Erythroblast (primary cell): ENCODE measurements at regions not wholly inside any gene's neighbourhood (a gene's known extent, or its start where the extent isn't known, plus 50 kb on each side); places are given as distances from the start of the nearest gene placed in this dataset.

Experiments
- DNase-seq, 2 experiments: peaks; one replicate each; lab custom pipeline; 2025; lab: John Stamatoyannopoulos, UW
- GATA1 ChIP-seq: IDR thresholded peaks from 2 replicates; pipeline ENCODE4 v1.6.1; 2011; ENCODE audit warnings: low read depth, mild to moderate bottlenecking, control low read depth, low read length, moderate library complexity
- POLR2A ChIP-seq: IDR thresholded peaks from 2 replicates; pipeline ENCODE4 v1.6.1; 2011; ENCODE audit warnings: mild to moderate bottlenecking, low read length

DNA sequence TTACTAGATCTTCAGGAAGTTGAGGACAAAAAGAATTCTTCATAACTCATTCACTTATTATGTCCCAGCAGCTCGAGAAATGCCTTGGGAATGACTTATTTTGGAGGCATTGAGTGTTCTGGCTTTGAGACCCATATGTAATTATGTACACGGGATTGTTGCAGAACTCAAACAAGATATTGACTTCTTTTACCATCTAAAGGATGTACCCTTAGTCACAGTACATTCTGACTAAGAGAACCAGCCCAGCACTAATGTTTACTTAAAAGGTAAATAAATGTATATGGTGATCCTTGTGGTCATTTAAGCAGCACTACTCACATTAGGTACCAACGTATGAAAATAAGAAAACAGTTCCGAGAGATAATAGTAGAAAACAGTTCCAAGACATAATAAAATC is 268.9 kb downstream of the ADCYAP1 start:
- TF ChIP-seq POLR2A (no peak), GATA1 (no peak)

DNA sequence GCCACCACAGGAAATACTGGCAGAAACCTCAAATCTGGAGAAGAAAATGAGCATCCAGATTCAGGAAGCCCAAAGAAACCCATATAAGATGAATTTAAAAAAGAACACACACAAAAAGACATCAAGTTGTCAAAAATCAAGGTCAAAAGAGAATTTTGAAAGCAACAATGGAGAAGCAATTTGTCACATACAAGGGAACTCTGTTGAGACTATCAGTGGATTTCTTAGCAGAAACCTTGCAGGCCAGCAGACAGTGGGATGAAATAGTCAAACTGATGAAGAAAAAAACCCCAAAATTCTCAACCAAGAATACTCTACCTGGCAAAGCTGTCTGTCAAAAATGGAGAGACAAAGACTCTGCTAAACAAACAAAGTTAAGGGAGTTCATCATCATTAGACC is 272.6 kb downstream of the ADCYAP1 start:
- no peak for DNase-seq
- TF ChIP-seq POLR2A (no peak), GATA1 (no peak)

More for the DNA sequence above, 268.9 kb downstream of the ADCYAP1 start:
- no peak for DNase-seq

DNA sequence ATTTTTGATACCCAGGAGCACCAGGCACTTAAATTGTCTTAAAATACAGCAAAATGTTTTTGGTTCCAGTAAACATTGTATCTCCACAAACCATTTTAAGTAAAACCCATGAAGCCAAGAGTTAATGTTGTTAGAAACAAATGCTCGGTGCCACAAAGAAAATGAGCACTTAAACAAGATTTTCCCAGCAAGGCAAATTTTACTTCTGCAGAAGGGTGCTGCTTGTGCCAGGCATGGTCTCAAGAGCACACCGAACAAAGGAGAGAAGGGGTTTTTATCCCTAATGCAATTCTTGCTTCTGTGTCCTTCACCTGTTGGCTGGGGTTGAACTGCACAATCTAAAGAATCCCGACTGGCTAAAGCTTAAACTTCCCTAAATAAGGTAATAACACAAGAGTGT is 286.7 kb downstream of the ADCYAP1 start:
- TF ChIP-seq POLR2A (no peak), GATA1 (no peak)
- DNase-seq: no peak

DNA sequence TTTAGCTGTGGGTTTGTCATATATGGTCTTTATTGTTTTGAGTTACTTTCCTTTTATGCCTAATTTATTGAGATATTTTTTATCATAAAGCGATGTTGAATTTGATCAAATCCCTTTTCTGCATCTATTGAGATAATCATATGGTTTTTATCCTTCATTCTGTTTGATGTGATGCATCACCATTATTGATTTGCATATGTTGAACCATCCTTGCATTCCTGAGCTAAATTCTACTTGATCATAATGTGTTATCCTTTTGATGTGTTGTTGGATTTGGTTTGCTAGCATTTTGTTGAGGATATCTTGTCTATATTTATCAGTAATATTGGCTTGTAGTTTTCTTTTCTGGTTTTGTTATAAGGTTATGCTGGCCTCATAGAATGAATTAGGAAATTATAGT is 308.5 kb downstream of the ADCYAP1 start:
- TF ChIP-seq GATA1 (no peak), POLR2A (no peak)
- DNase-seq: no peak

DNA sequence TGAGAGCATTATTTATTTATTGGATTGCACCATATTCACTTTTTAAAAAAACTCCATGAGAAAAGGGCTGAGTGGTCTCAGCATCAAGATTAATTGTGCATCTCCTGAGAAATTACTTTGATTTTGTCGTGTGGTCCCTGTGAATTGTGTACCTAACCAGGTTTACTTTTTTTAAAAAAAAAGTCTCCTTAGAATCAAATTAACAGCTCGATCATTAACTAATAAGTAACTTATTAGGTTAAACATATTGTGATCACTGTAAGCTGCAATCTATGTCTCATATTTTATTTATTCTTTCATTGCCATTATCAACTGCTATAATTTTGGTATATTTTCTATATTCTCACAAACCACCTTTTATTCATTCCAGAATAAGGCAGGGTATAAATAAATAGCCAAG is 318.2 kb downstream of the ADCYAP1 start:
- TF ChIP-seq POLR2A (no peak), GATA1 (no peak)
- no peak for DNase-seq

DNA sequence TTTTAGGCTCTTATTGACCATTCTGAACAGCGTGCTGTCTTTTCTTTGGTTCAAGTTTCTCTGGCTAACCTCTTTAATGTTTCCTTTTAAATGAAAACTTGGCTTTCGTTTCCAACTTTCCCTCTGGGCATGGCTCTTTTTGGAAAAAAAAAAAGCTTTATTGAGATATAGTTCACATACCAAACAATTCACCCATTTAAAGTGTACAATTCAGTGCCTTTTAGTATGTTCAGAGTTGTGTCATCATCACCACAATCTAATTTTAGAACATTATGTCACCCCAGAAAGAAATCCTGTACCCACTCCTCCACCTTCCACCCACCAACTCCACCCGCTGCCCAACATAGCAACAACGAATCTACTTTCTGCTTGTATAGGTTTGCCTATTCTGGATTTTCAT is 322.4 kb downstream of the ADCYAP1 start:
- DNase-seq: no peak
- TF ChIP-seq POLR2A (no peak), GATA1 (no peak)

DNA sequence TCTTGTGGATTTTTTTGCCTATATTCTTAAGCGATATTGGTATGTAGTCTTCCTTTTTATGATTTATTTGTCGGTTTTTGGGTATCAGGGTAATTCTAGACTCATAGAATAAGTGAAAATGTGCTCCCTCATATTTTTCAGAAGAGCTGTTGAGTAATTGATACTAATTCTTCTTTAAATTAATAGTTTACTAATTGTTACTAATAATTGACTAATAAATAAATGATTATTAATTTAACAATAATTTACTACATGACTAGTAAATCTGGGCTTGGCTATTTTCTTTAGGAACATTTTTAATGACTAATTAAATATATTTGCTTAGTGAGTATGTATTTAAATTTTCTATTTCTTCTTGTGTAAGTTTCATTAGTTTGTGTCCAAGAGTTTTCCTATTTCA is 325.0 kb downstream of the ADCYAP1 start:
- TF ChIP-seq GATA1 (no peak), POLR2A (no peak)
- DNase-seq: no peak

DNA sequence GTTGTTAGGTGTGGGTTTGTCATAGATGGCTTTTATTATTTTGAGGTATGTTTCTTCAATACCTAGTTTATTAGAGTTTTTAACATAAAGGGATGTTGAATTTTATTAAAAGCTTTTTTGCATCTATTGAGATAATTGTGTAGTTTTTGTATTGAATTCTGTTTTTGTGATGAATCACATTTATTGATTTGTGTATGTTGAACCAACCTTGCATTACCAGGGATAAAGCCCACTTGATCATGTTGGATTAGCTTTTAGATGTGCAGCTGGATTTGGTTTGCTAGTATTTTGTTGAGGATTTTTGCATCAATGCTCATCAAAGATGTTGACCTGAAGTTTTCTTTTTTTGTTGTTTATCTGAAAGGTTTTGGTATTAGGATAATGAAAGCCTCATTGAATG is 328.2 kb downstream of the ADCYAP1 start:
- no peak for TF ChIP-seq POLR2A
- no peak for TF ChIP-seq GATA1

DNA sequence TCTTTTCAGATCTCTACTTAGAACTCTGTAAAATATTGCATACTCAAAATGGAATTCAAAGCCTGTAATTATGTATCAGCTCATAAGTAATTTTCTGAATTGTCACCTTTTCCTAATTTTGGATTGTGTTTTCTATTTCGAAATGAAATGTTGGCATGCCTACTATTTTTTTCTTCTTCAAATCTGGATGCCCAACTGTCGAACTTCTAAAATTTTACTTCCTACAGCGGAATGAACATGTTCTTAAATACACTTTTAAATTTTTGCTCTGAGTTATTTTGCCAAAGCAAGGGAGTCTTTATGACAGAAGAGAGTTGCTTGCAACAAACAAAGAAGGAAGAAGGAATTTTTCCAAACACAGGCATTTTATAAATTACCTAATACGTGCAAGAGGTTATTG is 336.0 kb downstream of the ADCYAP1 start:
- DNase-seq: no peak
- TF ChIP-seq GATA1: no peak
- TF ChIP-seq POLR2A: no peak

More for the DNA sequence above, 328.2 kb downstream of the ADCYAP1 start:
- DNase-seq: no peak

DNA sequence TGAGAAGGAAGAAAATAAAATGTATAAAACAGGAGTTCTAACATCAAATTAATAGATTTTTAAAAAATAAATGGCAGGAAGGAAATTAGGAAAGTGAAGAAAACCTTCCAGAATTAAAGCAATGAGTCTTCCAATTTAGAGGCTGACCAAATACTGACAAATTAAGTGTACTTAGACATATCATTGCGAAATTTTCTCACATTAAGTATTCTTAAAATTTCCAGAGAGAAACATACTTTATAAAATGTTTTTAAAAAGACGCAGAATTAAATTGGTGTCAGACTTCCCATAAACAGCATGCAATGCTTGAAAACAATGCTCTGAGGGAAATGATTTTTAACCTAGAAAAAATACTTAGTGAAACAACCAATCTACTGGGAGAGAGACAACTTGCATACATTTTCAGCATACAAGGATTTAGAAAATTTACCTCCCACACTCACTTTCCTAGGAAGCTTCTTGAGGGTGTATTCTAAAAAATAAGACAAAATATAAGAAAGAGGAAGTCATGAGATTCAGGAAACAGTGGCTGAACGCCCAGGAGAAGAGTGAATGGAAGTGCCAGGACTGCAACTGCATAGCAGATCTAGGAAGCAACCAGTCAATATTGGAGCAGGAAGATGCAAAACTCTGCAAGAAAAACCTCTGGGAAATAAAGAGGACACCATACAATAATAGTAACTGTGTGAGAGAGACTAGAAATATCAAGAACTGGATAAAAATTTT is 339.9 kb downstream of the ADCYAP1 start:
- no peak for TF ChIP-seq GATA1
- TF ChIP-seq POLR2A: no peak
- no peak for DNase-seq

DNA sequence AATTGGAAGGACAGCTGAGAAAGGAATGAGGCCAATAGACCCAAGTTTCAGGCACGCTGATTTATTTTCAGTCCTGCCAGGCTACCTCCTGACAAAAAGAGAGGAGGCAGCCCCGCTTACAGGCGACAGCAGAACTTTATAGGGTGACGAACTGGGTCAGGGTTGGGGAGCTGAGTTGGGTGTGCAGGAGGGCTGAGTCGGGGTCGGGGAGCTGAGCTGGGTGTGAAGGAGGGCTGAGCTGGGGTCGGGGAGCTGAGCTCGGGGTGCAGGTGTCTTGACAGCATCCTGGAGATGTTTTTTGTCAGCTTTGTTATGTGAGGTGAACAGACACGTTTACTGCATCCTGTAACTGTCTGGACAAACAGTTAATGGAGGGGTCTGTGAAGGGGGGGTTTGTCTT is 342.2 kb downstream of the ADCYAP1 start:
- DNase-seq: no peak
- TF ChIP-seq POLR2A (no peak), GATA1 (no peak)

DNA sequence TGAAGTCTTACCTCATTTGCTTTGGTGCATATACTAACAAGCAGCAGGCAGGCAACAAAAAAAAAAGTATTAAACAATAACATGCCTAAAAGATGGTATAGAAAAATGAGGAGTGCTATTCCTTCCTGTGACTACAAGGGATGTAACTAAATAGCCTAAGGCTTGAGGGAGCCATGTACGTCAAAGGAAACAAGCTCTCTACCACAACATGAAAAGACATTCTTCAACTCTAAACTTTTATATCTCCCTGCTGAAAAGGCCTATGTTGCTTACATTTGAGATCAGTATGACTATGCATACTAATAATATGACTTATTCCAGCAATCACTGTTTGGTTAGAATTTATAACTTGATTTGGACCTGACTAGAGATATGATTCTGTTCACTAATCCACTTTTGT is 347.9 kb downstream of the ADCYAP1 start:
- TF ChIP-seq GATA1 (no peak), POLR2A (no peak)
- DNase-seq: no peak

DNA sequence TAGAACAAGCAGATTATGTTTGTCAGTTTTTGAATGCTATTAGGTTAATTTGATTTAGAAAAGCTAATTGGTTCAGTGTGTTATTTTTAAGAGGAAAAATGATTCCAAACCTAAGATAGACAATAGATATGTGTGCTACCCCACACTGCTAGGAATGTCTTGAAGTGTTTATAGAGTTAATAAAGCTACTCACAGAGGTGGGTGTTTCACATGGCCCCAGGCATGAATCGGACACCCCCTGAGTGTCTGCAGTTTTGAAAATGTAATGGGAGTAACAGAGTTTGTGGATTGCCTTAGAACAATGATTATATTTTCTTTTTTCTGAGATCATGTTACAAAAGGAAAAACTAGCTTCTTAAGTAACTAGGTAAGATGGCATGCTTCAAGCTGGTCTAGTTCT is 348.3 kb downstream of the ADCYAP1 start:
- TF ChIP-seq POLR2A (no peak), GATA1 (no peak)
- DNase-seq: no peak

DNA sequence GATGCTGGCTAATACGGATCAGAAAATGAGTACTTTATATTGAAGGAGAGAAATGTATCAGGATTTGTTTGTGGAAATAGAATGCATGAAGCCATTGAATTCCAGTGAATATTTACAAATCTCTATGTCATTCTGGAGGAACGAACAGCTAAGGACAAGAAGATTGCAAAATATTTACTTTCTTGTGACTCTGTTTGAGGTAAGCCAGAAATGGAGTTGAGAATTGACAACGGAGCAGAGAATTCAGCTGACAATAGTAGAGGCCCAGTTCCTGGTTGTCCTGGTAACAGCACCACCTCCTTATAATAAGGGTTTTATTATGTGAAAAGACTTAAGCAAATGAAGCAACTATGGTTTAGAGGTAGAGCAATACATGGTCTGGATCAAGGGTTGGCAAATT is 349.2 kb downstream of the ADCYAP1 start:
- no peak for DNase-seq
- TF ChIP-seq GATA1 (no peak), POLR2A (no peak)

DNA sequence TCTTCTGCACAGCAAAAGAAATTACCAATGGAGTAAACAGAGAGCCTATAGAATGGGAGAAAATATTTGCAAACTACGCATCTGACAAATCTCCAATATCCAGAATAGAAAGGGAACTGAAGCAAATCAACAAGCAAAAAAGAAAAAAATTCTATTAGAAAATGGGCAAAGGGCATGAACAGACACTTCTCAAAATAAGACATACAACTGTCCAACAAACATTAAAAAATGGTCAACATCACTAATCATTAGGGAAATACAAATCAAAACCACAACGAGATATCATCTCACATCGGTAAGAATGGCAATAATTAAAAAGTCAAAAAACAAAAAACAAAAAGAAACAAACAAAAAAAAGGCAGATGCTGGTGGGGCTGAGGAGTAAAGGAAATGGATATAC is 356.4 kb downstream of the ADCYAP1 start:
- no peak for DNase-seq
- no peak for TF ChIP-seq POLR2A
- no peak for TF ChIP-seq GATA1
